Mucosa of descending colon (tissue), 3 donors: ENCODE measurements at regions not wholly inside any gene's neighbourhood (a gene's known extent, or its start where the extent isn't known, plus 50 kb on each side); places are given as distances from the start of the nearest gene placed in this dataset.

ENCODE experiments used
- ATAC-seq: fragments of 200-7000 bp; cut with Tn5 transposase; one replicate; pipeline ENCODE4 v1.9.1; 2020; ENCODE audit warnings: mild to moderate bottlenecking, moderate library complexity
- DNase-seq, 3 donors: peaks; one replicate each; pipeline ENCODE4 v3.0.0-alpha.2; 2020
- H3K36me3 ChIP-seq: fragments of 200-600 bp; one replicate; pipeline ENCODE4 v1.8.0; 2021; ENCODE audit warnings: low read depth, mild to moderate bottlenecking
- H3K4me1 ChIP-seq: fragments of 200-600 bp; one replicate; pipeline ENCODE4 v1.8.0; 2021; ENCODE audit warnings: low read depth, mild to moderate bottlenecking
- H3K4me3 ChIP-seq: fragments of 200-600 bp; one replicate; pipeline ENCODE4 v1.8.0; 2021; ENCODE audit warnings: mild to moderate bottlenecking
- H3K9me3 ChIP-seq: fragments of 200-600 bp; one replicate; pipeline ENCODE4 v1.8.0; 2021; ENCODE audit warnings: mild to moderate bottlenecking
- CTCF ChIP-seq: fragments of 200-600 bp; IDR thresholded peaks from one replicate; pipeline ENCODE4 v1.8.0; 2022; ENCODE audit warnings: antibody characterized with exemption, mild to moderate bottlenecking
- intact Hi-C, 2 donors: fragments of 100-400 bp; cut with DNase I in 1 of 2; cut with micrococcal nuclease in 1 of 2; formaldehyde crosslinking; loops; one replicate each; pipeline versions ENCODE4 v1.11.0 to v1.11.1; 2022; cut with DNase I, micrococcal nuclease
- donor health status: DM: no; HTN: no; CAD: no; lungs with moderate emphysema.
- donor health status: DM: no; HTN: no; CAD: no.
- donor health status: DM: no; HTN: yes; CAD: no.

- TF ChIP-seq CTCF, result no peak
- Histone ChIP-seq H3K4me1 (no peaks in the 10 kb centered on the region), H3K4me3 (no peak overlapping the region), H3K9me3 (no peaks in the 10 kb centered on the region), H3K36me3 (no peaks in the 10 kb centered on the region)
- DNase-seq, result no peak
- no peak for ATAC-seq
- intact Hi-C loops, result no loop called here
These were observed 890.9 kb upstream of the TENM4 start for GRCh38 chr11:80331694-80332093.

GRCh38 chr11:80330264-80330663 is 889.4 kb upstream of the TENM4 start:
- no peak for TF ChIP-seq CTCF
- no peak for DNase-seq
- Histone ChIP-seq H3K4me3 (no peak overlapping the region), H3K4me1 (no peaks in the 10 kb centered on the region), H3K36me3 (no peaks in the 10 kb centered on the region), H3K9me3 (no peaks in the 10 kb centered on the region)
- intact Hi-C loops, result no loop called here
- ATAC-seq, result no peak

GRCh38 chr11:80328774-80329173 is 887.9 kb upstream of the TENM4 start:
- TF ChIP-seq CTCF, result no peak
- Histone ChIP-seq H3K4me3 (no peak overlapping the region), H3K36me3 (no peaks in the 10 kb centered on the region), H3K9me3 (no peaks in the 10 kb centered on the region), H3K4me1 (no peaks in the 10 kb centered on the region)
- ATAC-seq, result no peak
- intact Hi-C loops, result no loop called here
- no peak for DNase-seq

- intact Hi-C loops, result no loop called here
- ATAC-seq, result no peak
- no peak for DNase-seq
- TF ChIP-seq CTCF, result no peak
- Histone ChIP-seq H3K36me3 (no peaks in the 10 kb centered on the region), H3K9me3 (no peaks in the 10 kb centered on the region), H3K4me3 (no peak overlapping the region), H3K4me1 (no peaks in the 10 kb centered on the region)
These were observed 887.3 kb upstream of the TENM4 start for GRCh38 chr11:80327956-80328614.

GRCh38 chr11:80321786-80322185 is 881.0 kb upstream of the TENM4 start:
- no peaks in the 10 kb centered on the region for H3K36me3 ChIP-seq
- no peak for TF ChIP-seq CTCF
- intact Hi-C loops, result no loop called here
- ATAC-seq, result no peak
- no peaks in the 10 kb centered on the region for H3K4me1 ChIP-seq
- no peak overlapping the region for H3K4me3 ChIP-seq
- H3K9me3 ChIP-seq, result no peaks in the 10 kb centered on the region
- DNase-seq, result no peak

- no peak for DNase-seq
- Histone ChIP-seq H3K4me3 (no peak overlapping the region), H3K36me3 (no peaks in the 10 kb centered on the region), H3K9me3 (no peaks in the 10 kb centered on the region), H3K4me1 (no peaks in the 10 kb centered on the region)
- ATAC-seq, result no peak
- intact Hi-C loops, result no loop called here
- TF ChIP-seq CTCF, result no peak
These were observed 879.9 kb upstream of the TENM4 start for GRCh38 chr11:80320765-80321164.
